ENCODE measurements at regions not wholly inside any gene's neighbourhood (a gene's known extent, or its start where the extent isn't known, plus 50 kb on each side); places are given as distances from the start of the nearest gene placed in this dataset.

DNA sequence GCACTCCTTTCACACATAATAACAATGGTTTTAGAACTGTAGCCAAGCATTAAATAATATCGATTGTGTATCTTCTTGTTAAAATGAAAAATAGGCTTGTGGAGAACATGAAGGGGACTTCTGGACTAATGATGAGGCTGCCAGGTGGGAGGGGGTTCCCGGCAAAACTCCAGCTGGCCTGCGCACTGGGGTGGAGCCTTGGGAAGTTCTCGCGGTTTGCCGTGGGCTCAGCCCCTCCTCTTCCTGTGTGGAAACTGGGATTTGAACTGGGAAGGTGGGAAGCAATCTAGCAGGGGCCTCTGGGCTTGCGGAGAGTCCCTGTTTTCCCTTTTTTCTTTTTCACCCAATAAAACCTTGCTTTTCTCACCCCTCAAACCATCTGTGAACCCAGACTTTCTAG, 113.7 kb upstream of the SLITRK1 start:
- no peak overlapping the region for H3K27ac Mint-ChIP-seq (ENCODE audit: unreplicated experiment)
- POLR2A ChIA-PET: no interaction called here
- Histone ChIP-seq H3K27me3 (replicated peaks; ENCODE audit: control insufficient read depth, insufficient read depth, low read length) (no peaks in the 10 kb centered on the region), H3K9me3 (no peaks in the 10 kb centered on the region), H3K4me3 (ENCODE audit: low read depth, low read length) (no peak overlapping the region), H3K36me3 (ENCODE audit: control insufficient read depth, insufficient read depth, low read length) (no peaks in the 10 kb centered on the region), H3K4me1 (no peaks in the 10 kb centered on the region)
- no peak overlapping the region for H3K4me3 Mint-ChIP-seq (ENCODE audit: unreplicated experiment)
- no peak for DNase-seq
- H3K9me3 Mint-ChIP-seq (ENCODE audit: unreplicated experiment): no peaks in the 10 kb centered on the region
- H3K4me1 Mint-ChIP-seq (ENCODE audit: low read depth, unreplicated experiment): no peaks in the 10 kb centered on the region
- BruUV-seq (replicated peaks): no TSS peak
- H3K36me3 Mint-ChIP-seq (ENCODE audit: insufficient read depth, unreplicated experiment): no peaks in the 10 kb centered on the region
- TF ChIP-seq, protein P1, sequence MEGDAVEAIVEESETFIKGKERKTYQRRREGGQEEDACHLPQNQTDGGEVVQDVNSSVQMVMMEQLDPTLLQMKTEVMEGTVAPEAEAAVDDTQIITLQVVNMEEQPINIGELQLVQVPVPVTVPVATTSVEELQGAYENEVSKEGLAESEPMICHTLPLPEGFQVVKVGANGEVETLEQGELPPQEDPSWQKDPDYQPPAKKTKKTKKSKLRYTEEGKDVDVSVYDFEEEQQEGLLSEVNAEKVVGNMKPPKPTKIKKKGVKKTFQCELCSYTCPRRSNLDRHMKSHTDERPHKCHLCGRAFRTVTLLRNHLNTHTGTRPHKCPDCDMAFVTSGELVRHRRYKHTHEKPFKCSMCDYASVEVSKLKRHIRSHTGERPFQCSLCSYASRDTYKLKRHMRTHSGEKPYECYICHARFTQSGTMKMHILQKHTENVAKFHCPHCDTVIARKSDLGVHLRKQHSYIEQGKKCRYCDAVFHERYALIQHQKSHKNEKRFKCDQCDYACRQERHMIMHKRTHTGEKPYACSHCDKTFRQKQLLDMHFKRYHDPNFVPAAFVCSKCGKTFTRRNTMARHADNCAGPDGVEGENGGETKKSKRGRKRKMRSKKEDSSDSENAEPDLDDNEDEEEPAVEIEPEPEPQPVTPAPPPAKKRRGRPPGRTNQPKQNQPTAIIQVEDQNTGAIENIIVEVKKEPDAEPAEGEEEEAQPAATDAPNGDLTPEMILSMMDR (IDR thresholded peaks at IDR 0.05; ENCODE audit: insufficient read depth in 1 of 2, low read depth in 1 of 2, low read length in 1 of 2, severe bottlenecking in 1 of 2, unreplicated experiment in 1 of 2): no peak
- intact Hi-C loops (cut with micrococcal nuclease; ENCODE audit: unreplicated experiment): no loop called here
- peaks cover 3% of the 10 kb centered on the region for H3K27me3 Mint-ChIP-seq (ENCODE audit: insufficient read depth, unreplicated experiment)
- CTCF ChIA-PET: no interaction called here

DNA sequence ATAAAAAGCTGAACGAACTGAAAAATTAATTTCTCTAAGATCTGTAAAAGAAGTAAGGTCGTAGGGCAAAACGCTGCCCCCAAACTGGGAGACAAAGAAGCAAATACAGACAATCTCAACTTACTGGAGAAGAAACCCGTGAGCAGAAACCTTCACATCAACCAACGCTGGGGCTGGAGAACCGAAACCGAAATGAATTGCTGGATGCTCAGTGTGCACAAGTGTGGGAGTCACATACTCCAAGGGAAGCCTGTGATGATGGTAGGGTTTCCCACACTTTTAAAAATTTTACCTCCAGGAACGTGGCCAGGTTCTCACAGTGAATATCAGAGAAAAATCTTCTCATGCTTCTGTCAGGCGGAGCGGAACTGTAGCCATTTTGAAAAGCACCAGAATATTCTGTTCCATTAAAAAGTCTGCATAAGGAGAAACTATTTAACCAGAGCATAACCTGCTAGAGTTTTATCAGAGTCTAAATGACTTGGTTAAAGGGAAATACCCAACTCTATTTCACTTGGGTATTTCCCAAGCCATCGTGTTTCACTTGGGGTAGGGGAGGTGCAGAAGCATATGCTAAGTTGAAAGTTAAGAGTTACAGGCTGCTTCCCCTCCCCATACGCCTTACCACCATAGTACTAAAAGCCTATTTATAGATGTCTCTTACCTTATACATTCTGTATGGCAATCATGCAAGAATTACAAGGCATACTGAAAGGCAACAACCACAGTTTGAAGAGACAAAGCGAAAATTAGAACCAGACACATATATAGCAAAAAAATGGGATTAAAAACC, 110.5 kb upstream of the SLITRK1 start:
- H3K4me3 ChIP-seq (ENCODE audit: low read depth, low read length): no peak overlapping the region
- H3K27me3 ChIP-seq (replicated peaks; ENCODE audit: control insufficient read depth, insufficient read depth, low read length): no peaks in the 10 kb centered on the region
- BruUV-seq (replicated peaks): no TSS peak
- H3K9me3 ChIP-seq: no peaks in the 10 kb centered on the region
- no peak overlapping the region for H3K4me3 Mint-ChIP-seq (ENCODE audit: unreplicated experiment)
- no peak overlapping the region for H3K27ac Mint-ChIP-seq (ENCODE audit: unreplicated experiment)
- intact Hi-C loops (cut with micrococcal nuclease; ENCODE audit: unreplicated experiment): no loop called here
- peaks cover 3% of the 10 kb centered on the region for H3K27me3 Mint-ChIP-seq (ENCODE audit: insufficient read depth, unreplicated experiment)
- no peaks in the 10 kb centered on the region for H3K36me3 ChIP-seq (ENCODE audit: control insufficient read depth, insufficient read depth, low read length)
- H3K4me1 Mint-ChIP-seq (ENCODE audit: low read depth, unreplicated experiment): no peaks in the 10 kb centered on the region
- ChIA-PET CTCF (no interaction called here), POLR2A (no interaction called here)
- DNase-seq: no peak
- no peaks in the 10 kb centered on the region for H3K4me1 ChIP-seq
- TF ChIP-seq, protein P1 (IDR thresholded peaks at IDR 0.05; ENCODE audit: insufficient read depth in 1 of 2, low read depth in 1 of 2, low read length in 1 of 2, severe bottlenecking in 1 of 2, unreplicated experiment in 1 of 2): no peak
- H3K9me3 Mint-ChIP-seq (ENCODE audit: unreplicated experiment): no peaks in the 10 kb centered on the region
- H3K36me3 Mint-ChIP-seq (ENCODE audit: insufficient read depth, unreplicated experiment): no peaks in the 10 kb centered on the region

DNA sequence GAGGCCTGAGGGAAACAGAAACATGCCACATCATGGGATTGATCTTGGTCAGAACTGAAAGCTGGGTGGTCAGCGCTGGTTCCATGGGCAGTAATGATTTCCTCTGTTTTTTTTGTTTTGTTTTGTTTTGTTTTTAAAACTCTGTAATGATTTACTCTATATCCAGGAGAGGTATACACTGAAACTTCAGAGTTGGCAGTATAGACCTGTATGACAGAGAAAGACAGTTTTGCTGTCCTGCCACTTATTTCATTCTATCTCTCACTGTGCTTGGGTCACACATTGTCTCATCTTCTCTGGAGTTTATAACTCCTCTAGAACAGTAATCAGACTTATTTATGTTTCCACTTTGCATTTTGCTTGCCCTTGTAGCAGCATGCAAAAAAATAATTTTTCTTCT, 105.1 kb upstream of the SLITRK1 start:
- Mint-ChIP-seq H3K27ac (ENCODE audit: unreplicated experiment) (no peak overlapping the region), H3K9me3 (ENCODE audit: unreplicated experiment) (no peaks in the 10 kb centered on the region), H3K4me3 (ENCODE audit: unreplicated experiment) (no peak overlapping the region), H3K4me1 (ENCODE audit: low read depth, unreplicated experiment) (no peaks in the 10 kb centered on the region), H3K36me3 (ENCODE audit: insufficient read depth, unreplicated experiment) (no peaks in the 10 kb centered on the region), H3K27me3 (ENCODE audit: insufficient read depth, unreplicated experiment) (peaks cover 7% of the 10 kb centered on the region)
- TF ChIP-seq, protein P1 (IDR thresholded peaks at IDR 0.05; ENCODE audit: insufficient read depth in 1 of 2, low read depth in 1 of 2, low read length in 1 of 2, severe bottlenecking in 1 of 2, unreplicated experiment in 1 of 2): no peak
- no peaks in the 10 kb centered on the region for H3K9me3 ChIP-seq
- intact Hi-C loops (cut with micrococcal nuclease; ENCODE audit: unreplicated experiment): no loop called here
- H3K27me3 ChIP-seq (replicated peaks; ENCODE audit: control insufficient read depth, insufficient read depth, low read length): no peaks in the 10 kb centered on the region
- CTCF ChIA-PET: no interaction called here
- no TSS peak for BruUV-seq (replicated peaks)
- no peak overlapping the region for H3K4me3 ChIP-seq (ENCODE audit: low read depth, low read length)
- no peaks in the 10 kb centered on the region for H3K36me3 ChIP-seq (ENCODE audit: control insufficient read depth, insufficient read depth, low read length)
- no peaks in the 10 kb centered on the region for H3K4me1 ChIP-seq
- POLR2A ChIA-PET: no interaction called here
- DNase-seq: no peak

Measured in Caco-2 (cell line).